Upper lobe of left lung (tissue), 6 donors: ENCODE measurements at regions not wholly inside any gene's neighbourhood (a gene's known extent, or its start where the extent isn't known, plus 50 kb on each side); places are given as distances from the start of the nearest gene placed in this dataset.

Experiments
- ATAC-seq, 2 donors: fragments of 200-7000 bp; cut with Tn5 transposase; one replicate each; pipeline ENCODE4 v1.9.1; 2022; ENCODE audit warnings: mild to moderate bottlenecking in 2 of 2, moderate library complexity in 2 of 2; ENCODE audit not compliant: low FRiP score in 2 of 2
- DNase-seq, 2 donors: peaks; one replicate each; pipeline ENCODE4 v3.0.0-alpha.2; 2019 to 2020
- H3K27ac ChIP-seq, 4 donors: fragments of 200-600 bp; sonication (generic); one replicate each; pipeline ENCODE4 v1.5.1; 2016 to 2019
- H3K27me3 ChIP-seq, 4 donors: fragments of 200-600 bp; sonication (generic); one replicate each; pipeline ENCODE4 v1.5.1; 2017 to 2019
- H3K36me3 ChIP-seq, 4 donors: fragments of 200-600 bp; sonication (generic); one replicate each; pipeline ENCODE4 v1.5.1; 2016 to 2019
- H3K4me1 ChIP-seq, 4 donors: fragments of 200-600 bp; sonication (generic); one replicate each; pipeline ENCODE4 v1.5.1; 2018 to 2019
- H3K4me3 ChIP-seq, 4 donors: fragments of 200-600 bp; sonication (generic); one replicate each; pipeline ENCODE4 v1.5.1; 2017 to 2019; ENCODE audit warnings: mild to moderate bottlenecking in 2 of 4, moderate library complexity in 1 of 4
- H3K9me3 ChIP-seq, 4 donors: fragments of 200-600 bp; sonication (generic); one replicate each; pipeline ENCODE4 v1.5.1; 2018 to 2019
- EP300 ChIP-seq, 4 donors: sonication (generic); formaldehyde crosslinking; IDR thresholded peaks; one replicate each; pipeline ENCODE4 v1.5.1; 2017; ENCODE audit warnings: antibody characterized with exemption in 4 of 4, control low read depth in 2 of 4
- POLR2A ChIP-seq, 4 donors: fragments of 450-650 bp; IDR thresholded peaks; one replicate each; pipeline ENCODE4 v1.5.1; 2016 to 2017; ENCODE audit warnings: antibody characterized with exemption in 4 of 4, mild to moderate bottlenecking in 2 of 4
- POLR2AphosphoS5 ChIP-seq, 2 donors: sonication (generic); formaldehyde crosslinking; IDR thresholded peaks; one replicate each; pipeline ENCODE4 v1.5.1; 2017; ENCODE audit warnings: antibody characterized with exemption in 2 of 2
- WGBS, 2 donors: methylation state at CpG; one replicate each; pipeline ENCODE4 v1.1.5; 2017 to 2018; 5-methylcytosine and 5-hydroxymethylcytosine counted together
- TF ChIP-seq, protein P1 (sequence below), 6 experiments: fragments of 450-650 bp in 4 of 6; fragments of 200-600 bp in 2 of 6; sonication (generic) in 2 of 6; IDR thresholded peaks; one replicate each; pipeline ENCODE4 v1.5.1; 2016 to 2019; ENCODE audit warnings: antibody characterized with exemption in 6 of 6
- donor health status: DM: no; HTN: no; CAD: no; lungs with moderate emphysema.
- donor health status: DM: no; HTN: yes; CAD: no; lungs with severe emphysema.

DNA sequence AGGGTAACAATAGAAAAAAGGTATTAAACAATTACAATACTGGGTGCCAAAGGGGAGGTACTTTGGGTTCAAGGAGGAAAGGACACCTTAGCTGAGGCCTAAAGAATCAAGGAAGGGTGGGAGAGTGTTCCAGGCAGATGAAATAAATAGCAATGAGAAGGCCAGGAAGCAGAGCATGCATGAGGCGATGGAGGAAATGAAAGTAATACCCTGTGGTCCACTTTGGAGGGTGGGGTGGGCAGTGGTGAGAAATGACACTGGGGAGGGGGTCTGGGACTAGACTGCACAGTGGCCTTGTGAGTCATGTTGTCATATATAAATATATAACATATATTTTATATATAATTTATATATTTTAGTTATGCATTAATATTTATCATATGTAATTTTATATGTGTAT lies 55.9 kb downstream of the BHLHE40 start:
- 72 to 81% methylated on average over 1 of the region's 1 CpG for WGBS, 2 donors
- no peaks in the 10 kb centered on the region for H3K27me3 ChIP-seq
- no peak for ATAC-seq
- H3K9me3 ChIP-seq = no peaks in the 10 kb centered on the region
- H3K4me1 ChIP-seq = no peaks in the 10 kb centered on the region
- TF ChIP-seq POLR2A (IDR thresholded peaks at IDR 0.05) (no peak), EP300 (IDR thresholded peaks at IDR 0.05) (no peak), POLR2AphosphoS5 (IDR thresholded peaks at IDR 0.05) (no peak)
- TF ChIP-seq, protein P1, sequence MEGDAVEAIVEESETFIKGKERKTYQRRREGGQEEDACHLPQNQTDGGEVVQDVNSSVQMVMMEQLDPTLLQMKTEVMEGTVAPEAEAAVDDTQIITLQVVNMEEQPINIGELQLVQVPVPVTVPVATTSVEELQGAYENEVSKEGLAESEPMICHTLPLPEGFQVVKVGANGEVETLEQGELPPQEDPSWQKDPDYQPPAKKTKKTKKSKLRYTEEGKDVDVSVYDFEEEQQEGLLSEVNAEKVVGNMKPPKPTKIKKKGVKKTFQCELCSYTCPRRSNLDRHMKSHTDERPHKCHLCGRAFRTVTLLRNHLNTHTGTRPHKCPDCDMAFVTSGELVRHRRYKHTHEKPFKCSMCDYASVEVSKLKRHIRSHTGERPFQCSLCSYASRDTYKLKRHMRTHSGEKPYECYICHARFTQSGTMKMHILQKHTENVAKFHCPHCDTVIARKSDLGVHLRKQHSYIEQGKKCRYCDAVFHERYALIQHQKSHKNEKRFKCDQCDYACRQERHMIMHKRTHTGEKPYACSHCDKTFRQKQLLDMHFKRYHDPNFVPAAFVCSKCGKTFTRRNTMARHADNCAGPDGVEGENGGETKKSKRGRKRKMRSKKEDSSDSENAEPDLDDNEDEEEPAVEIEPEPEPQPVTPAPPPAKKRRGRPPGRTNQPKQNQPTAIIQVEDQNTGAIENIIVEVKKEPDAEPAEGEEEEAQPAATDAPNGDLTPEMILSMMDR (IDR thresholded peaks at IDR 0.05) = no peak
- H3K4me3 ChIP-seq = no peak overlapping the region
- no peaks in the 10 kb centered on the region for H3K36me3 ChIP-seq
- DNase-seq = no peak
- H3K27ac ChIP-seq = no peak overlapping the region

DNA sequence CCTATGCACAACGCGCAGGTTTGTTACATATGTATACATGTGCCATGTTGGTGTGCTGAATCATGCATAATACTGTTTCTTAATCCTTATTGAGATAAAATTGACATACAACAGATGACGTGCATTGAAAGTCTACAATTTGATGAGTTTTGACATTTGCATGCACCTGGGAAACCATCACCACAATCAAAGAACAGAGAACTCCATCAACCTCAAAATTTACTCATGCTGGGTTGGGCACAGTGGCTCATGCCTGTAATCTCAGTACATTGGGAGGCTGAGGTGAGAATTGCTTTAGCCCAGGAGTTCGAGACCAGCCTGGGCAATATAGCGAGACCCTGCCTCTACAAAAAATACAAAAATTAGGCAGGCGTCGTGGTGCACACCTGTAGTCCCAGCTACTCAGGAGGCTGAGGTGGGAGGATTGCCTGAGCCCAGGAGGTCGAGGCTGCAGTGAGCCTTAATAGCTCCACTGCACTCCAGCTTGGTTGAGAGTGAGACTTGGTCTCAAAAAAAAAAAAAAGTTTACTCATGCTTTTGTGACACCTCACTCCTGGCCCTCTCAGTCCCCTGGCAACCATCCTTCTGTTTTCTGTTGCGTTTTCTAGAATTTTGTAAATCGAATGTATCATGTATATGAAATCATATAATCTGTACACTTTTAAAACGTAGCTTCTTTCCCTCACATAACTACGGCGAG lies 56.6 kb downstream of the BHLHE40 start:
- Histone ChIP-seq H3K36me3 (no peaks in the 10 kb centered on the region), H3K27ac (no peak overlapping the region), H3K9me3 (no peaks in the 10 kb centered on the region), H3K4me3 (no peak overlapping the region), H3K27me3 (no peaks in the 10 kb centered on the region), H3K4me1 (no peaks in the 10 kb centered on the region)
- DNase-seq (no peak), ATAC-seq (no peak)
- TF ChIP-seq POLR2A (IDR thresholded peaks at IDR 0.05) = no peak
- TF ChIP-seq POLR2AphosphoS5 (IDR thresholded peaks at IDR 0.05) = no peak
- TF ChIP-seq, protein P1 (IDR thresholded peaks at IDR 0.05) = no peak
- 86 to 91% methylated on average over 13 of the region's 13 CpGs for WGBS, 2 donors

DNA sequence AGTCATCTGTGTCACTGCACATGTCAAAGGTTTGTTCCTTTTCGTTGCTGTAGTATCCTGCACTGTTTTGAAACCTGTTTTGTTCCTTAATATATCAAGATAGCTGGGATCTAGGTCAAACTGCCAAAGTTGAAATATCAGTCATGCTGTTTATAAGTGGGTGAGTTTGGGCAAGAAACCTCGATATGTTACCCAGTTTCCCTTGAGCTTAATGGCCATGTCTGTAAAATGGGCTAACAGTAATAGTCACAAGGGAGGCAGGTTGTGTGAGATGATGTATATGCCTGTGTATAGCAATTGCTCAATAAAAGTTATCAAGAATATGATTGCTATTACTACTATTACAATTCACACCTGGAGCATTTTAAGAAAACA lies 57.1 kb downstream of the BHLHE40 start:
- ATAC-seq (peak in 1 of 2 donors; percentile 34), DNase-seq (no peak)
- Histone ChIP-seq H3K36me3 (no peaks in the 10 kb centered on the region), H3K27me3 (no peaks in the 10 kb centered on the region), H3K9me3 (no peaks in the 10 kb centered on the region), H3K4me3 (no peak overlapping the region), H3K27ac (no peak overlapping the region), H3K4me1 (no peaks in the 10 kb centered on the region)
- 65 to 71% methylated on average over 2 of the region's 2 CpGs for WGBS, 2 donors
- TF ChIP-seq, protein P1 (IDR thresholded peaks at IDR 0.05) = no peak
- TF ChIP-seq POLR2A (IDR thresholded peaks at IDR 0.05) (no peak), POLR2AphosphoS5 (IDR thresholded peaks at IDR 0.05) (no peak), EP300 (IDR thresholded peaks at IDR 0.05) (no peak)

DNA sequence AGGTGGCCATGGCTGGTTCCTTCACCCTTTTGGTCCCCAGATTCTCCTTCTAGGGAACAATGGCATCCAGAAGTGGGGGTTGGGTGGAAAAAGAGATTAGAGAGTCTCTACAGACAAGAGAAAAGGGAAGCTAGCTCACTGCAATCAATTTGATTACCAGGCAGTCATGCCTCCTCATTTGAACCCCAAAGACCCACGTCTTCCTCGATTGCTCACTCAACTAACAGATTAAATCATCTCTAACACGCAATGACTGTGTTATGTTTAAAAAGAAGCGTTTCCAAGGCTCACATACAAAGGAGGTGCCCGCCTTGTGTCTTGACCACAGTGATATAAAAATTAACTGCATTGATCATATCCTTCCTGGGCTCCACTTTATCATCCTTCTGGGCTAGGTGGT lies 57.6 kb downstream of the BHLHE40 start:
- no peaks in the 10 kb centered on the region for H3K4me1 ChIP-seq
- peak in 1 of 2 donors; percentile 57 for ATAC-seq
- H3K4me3 ChIP-seq = no peak overlapping the region
- no peak for DNase-seq
- TF ChIP-seq, protein P1 (IDR thresholded peaks at IDR 0.05) = no peak
- no peak for TF ChIP-seq EP300 (IDR thresholded peaks at IDR 0.05)
- TF ChIP-seq POLR2A (IDR thresholded peaks at IDR 0.05) = no peak
- no peak for TF ChIP-seq POLR2AphosphoS5 (IDR thresholded peaks at IDR 0.05)
- no peaks in the 10 kb centered on the region for H3K9me3 ChIP-seq
- WGBS, 2 donors = 71 to 74% methylated on average over 5 of the region's 5 CpGs
- no peaks in the 10 kb centered on the region for H3K27me3 ChIP-seq
- no peaks in the 10 kb centered on the region for H3K36me3 ChIP-seq
- H3K27ac ChIP-seq = no peak overlapping the region

DNA sequence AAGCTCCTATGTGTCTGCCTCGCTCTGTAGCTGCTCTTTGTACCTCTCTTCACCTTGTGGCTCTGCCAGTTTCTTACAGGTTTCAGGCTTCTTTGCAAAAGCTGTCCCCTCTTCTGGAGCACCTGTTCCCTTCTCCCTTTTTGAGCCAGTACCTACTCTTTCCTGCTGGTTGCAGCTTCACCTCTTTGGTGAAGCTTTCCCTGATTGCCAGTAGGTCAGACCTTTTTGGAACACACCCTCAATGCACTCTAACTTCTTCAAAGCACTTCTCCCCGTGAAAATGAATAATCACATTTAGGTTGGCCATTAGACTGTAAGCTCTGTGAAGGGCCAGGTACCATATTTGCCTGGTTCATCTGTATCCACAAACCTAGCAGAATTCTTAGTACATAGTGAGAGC lies 60.3 kb downstream of the BHLHE40 start:
- H3K9me3 ChIP-seq = no peaks in the 10 kb centered on the region
- WGBS, 2 donors = 84 to 86% methylated on average over 2 of the region's 2 CpGs
- H3K27ac ChIP-seq = no peak overlapping the region
- H3K36me3 ChIP-seq = no peaks in the 10 kb centered on the region
- no peaks in the 10 kb centered on the region for H3K27me3 ChIP-seq
- no peak for DNase-seq
- TF ChIP-seq POLR2A (IDR thresholded peaks at IDR 0.05) (no peak), EP300 (IDR thresholded peaks at IDR 0.05) (no peak), POLR2AphosphoS5 (IDR thresholded peaks at IDR 0.05) (no peak)
- TF ChIP-seq, protein P1 (IDR thresholded peaks at IDR 0.05) = no peak
- no peak for ATAC-seq
- H3K4me1 ChIP-seq = no peaks in the 10 kb centered on the region
- H3K4me3 ChIP-seq = no peak overlapping the region
